22Rv1 (cell line): ENCODE measurements at regions not wholly inside any gene's neighbourhood (a gene's known extent, or its start where the extent isn't known, plus 50 kb on each side); places are given as distances from the start of the nearest gene placed in this dataset.

Experiments used
- CTCF ChIP-seq: fragments of 450-650 bp; IDR thresholded peaks from 2 replicates; pipeline ENCODE4 v1.5.1; 2017; ENCODE audit warnings: mild to moderate bottlenecking
- ZFX ChIP-seq: fragments of 450-650 bp; IDR thresholded peaks from 2 replicates; pipeline ENCODE4 v1.6.1; 2017; ENCODE audit warnings: antibody characterized with exemption, borderline replicate concordance

- TF ChIP-seq CTCF: no peak
- TF ChIP-seq ZFX: no peak
Observed at GRCh38 chr1:198848649-198849048, 209.8 kb downstream of the PTPRC start.
